ENCODE measurements at regions not wholly inside any gene's neighbourhood (a gene's known extent, or its start where the extent isn't known, plus 50 kb on each side); places are given as distances from the start of the nearest gene placed in this dataset.
"Not testable (repeated sequence)": the region's sequence is repeated elsewhere in the genome, so short reads cannot be mapped to it uniquely, and the experiment has no call there.

DNA sequence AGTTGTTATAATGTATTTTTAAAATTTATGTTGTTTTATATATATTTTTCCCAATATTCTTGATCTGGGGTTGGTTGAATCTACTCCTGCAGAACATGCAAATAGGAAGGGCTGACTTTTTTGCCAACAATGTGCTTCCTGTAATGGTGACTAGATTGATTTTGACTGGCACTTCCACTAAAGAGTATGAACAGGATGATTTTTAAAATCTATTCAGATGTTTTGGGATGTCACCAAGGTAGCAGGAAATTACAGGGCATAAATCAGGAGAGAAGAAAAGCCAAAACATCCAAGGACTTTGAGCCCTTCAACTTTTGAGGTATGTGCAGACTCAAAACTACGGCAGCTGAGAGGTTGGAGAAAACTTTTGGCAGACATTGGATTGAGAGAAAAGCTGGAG lies 1047.6 kb downstream of the SLITRK5 start:
- DNase-seq (ENCODE audit: low spot score): no peak
- in situ Hi-C loops (cut with HindIII; ENCODE audit: low sequenced_read_pairs): no loop called here

- in situ Hi-C loops (cut with HindIII; ENCODE audit: low sequenced_read_pairs): no loop called here
These were observed 1054.9 kb downstream of the SLITRK5 start for GRCh38 chr13:88726075-88726474.

DNA sequence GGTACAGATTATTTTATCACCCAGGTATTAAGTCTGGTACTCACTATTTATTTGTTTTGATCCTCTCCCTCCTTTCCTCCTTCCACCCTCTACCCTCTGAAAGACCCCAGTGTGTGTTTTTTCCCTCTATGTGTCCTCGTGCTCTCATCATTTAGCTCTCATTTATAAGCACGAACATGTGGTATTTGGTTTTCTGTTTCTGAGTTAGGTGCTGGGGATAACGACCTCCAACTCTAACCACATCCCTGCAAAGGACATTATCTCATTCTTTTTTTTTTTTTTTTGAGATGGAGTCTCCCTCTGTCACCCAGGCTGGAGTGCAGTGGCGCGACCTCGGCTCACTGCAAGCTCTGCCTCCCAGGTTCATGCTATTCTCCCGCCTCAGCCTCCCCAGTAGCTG lies 1056.1 kb downstream of the SLITRK5 start:
- DNase-seq (ENCODE audit: low spot score); in situ Hi-C loops (cut with HindIII; ENCODE audit: low sequenced_read_pairs): not testable (repeated sequence)

More at GRCh38 chr13:88726075-88726474, 1054.9 kb downstream of the SLITRK5 start:
- DNase-seq (ENCODE audit: low spot score): no peak

DNA sequence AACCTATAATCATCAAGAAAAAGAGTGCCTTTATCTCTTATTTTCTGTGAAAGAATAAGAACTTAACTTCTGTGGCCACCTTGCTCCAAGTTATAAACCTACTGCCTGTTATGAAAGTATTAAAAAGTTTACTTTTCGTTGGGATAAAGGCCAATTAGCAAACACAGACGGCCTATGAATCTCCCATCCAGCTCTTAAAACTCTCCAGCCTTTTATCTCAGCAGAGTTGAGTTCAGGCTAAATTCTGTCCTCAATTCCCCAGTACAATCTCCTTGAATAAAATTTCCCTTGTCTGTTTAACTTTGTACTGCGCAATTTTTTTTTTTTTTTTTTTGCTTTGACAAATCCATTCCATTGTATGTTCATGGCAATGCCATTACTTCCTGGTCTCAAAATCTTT lies 1058.4 kb downstream of the SLITRK5 start:
- in situ Hi-C loops (cut with HindIII; ENCODE audit: low sequenced_read_pairs): no loop called here
- DNase-seq (ENCODE audit: low spot score): no peak

DNA sequence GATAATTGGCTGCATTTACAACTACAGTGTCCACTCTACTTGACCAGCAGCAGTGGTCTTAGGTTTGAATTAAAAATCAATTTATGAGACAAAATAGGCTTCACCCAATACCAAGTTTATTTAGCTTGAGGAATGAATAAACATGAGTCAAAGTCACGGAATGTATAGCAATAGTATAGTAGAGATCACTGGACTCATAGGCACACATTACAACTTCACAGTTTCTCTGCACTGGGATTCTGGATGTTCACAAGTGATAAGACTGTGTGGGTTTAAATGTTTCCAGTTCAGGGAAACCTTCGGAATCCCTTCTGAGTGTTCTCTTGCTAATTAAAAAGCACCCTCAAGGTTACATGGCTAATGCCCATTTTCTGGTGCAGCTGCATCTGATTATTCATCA lies 1064.9 kb downstream of the SLITRK5 start:
- in situ Hi-C loops (cut with HindIII; ENCODE audit: low sequenced_read_pairs): no loop called here
- DNase-seq (ENCODE audit: low spot score): no peak

DNA sequence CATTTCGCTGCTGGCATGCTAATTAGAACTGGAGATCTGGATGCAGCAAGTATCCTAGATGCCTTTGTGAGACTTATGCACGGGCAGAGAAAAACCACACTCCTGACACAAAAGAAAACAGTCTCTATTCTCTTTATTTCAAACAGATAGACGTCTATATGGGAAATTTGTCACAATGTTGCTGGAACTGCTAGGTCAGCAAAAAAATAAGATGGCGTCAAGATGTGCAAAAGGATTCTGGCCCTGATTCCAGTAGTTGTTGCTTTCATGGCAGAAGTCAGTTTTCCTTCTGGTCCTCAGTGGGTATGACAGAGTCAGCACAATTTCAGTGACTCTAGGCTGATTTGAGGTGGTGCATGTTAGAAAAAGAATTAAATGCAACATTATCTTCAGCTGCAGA lies 1068.0 kb downstream of the SLITRK5 start:
- in situ Hi-C loops (cut with HindIII; ENCODE audit: low sequenced_read_pairs): no loop called here
- DNase-seq (ENCODE audit: low spot score): no peak

GRCh38 chr13:88744289-88744688 lies 1073.1 kb downstream of the SLITRK5 start:
- no peak for DNase-seq (ENCODE audit: low spot score)
- in situ Hi-C loops (cut with HindIII; ENCODE audit: low sequenced_read_pairs): no loop called here

DNA sequence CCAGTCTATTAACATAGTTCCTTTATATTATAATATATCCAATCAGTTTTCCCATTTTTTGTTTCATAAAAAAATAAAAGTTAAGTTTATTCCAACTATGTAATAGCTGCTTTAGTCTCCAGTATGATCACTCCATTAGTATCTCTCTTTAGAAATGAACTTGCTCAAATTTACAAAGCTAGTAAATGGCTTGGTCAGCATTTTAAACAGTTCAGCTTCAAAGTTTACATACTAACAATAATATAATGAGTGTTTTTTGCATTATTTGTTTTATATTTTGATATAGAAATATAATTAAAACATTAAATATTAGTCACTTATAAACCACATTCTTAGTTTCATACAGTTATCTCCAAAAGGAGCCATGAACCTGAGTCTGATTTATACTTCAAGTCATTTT lies 1073.8 kb downstream of the SLITRK5 start:
- in situ Hi-C loops (cut with HindIII; ENCODE audit: low sequenced_read_pairs): no loop called here
- DNase-seq (ENCODE audit: low spot score): no peak

- no peak for DNase-seq (ENCODE audit: low spot score)
- in situ Hi-C loops (cut with HindIII; ENCODE audit: low sequenced_read_pairs): no loop called here
These were observed 1080.9 kb downstream of the SLITRK5 start for GRCh38 chr13:88752041-88752440.

DNA sequence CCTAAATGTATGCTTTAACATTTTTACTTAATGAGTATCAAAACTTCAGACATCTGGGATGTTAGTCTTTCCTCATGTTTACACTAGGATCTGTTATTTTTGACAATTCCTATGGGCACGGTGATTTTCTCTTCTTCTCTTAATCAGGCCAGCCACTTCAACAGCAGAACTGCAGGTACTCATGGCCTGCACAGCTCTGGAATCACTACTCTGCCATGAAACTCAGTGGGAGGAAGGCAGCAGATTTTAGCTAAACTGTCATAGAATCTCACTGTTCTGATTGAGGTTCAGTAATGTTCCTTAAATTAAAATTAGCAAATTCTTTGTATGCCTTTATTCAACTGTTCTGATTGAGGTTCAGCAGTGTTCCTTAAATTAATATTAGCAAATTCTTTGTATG lies 1083.0 kb downstream of the SLITRK5 start:
- no peak for DNase-seq (ENCODE audit: low spot score)
- in situ Hi-C loops (cut with HindIII; ENCODE audit: low sequenced_read_pairs): no loop called here

DNA sequence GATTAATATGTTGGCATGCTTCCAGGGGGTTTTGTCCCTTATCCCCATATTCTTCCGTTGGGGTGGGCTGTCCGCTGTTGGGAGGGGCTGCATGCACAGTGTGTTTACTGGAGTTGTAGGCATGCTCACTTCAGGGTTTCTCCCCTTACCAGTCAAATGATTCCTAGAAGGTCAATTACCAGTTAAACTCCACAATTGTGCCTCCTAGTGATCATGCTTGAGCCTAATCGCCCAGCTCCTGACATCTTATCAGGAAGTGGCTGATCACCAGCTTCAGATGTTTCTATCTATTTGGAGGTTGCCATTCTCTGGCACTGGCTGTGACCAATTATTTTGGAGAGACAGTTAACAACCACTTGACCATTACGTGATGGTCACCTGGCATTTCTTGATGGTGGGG lies 1090.0 kb downstream of the SLITRK5 start:
- in situ Hi-C loops (cut with HindIII; ENCODE audit: low sequenced_read_pairs): no loop called here
- no peak for DNase-seq (ENCODE audit: low spot score)

- in situ Hi-C loops (cut with HindIII; ENCODE audit: low sequenced_read_pairs): no loop called here
These were observed 1092.9 kb downstream of the SLITRK5 start for GRCh38 chr13:88764103-88764502.

GRCh38 chr13:88800505-88800904 lies 1129.3 kb downstream of the SLITRK5 start:
- in situ Hi-C loops (cut with HindIII; ENCODE audit: low sequenced_read_pairs): no loop called here
- no peak for DNase-seq (ENCODE audit: low spot score)

More at GRCh38 chr13:88764103-88764502, 1092.9 kb downstream of the SLITRK5 start:
- no peak for DNase-seq (ENCODE audit: low spot score)

GRCh38 chr13:88801361-88801760 lies 1130.2 kb downstream of the SLITRK5 start:
- in situ Hi-C loops (cut with HindIII; ENCODE audit: low sequenced_read_pairs): no loop called here
- no peak for DNase-seq (ENCODE audit: low spot score)

GRCh38 chr13:88802886-88803285 lies 1131.7 kb downstream of the SLITRK5 start:
- no peak for DNase-seq (ENCODE audit: low spot score)
- in situ Hi-C loops (cut with HindIII; ENCODE audit: low sequenced_read_pairs): no loop called here

DNA sequence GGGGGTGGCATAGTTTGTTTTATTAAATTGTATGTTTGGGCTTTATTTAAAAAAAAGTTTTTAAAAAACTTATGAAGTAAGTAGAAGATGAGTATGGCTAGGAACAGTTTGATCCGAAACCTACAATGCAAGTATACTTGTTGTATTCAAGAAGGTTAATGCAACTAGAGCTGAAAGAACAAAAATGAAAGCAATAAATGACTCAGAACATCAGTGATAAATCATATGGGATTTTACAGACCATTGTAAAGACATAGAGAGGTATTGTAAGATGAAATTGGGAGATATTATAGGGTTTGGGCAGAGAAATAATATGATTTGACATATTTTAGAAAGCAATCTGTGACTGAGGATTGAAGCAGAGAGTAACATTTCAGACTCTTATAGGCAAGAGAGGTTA lies 1135.3 kb downstream of the SLITRK5 start:
- in situ Hi-C loops (cut with HindIII; ENCODE audit: low sequenced_read_pairs): no loop called here

GRCh38 chr13:88817560-88817959 lies 1146.4 kb downstream of the SLITRK5 start:
- no peak for DNase-seq (ENCODE audit: low spot score)
- in situ Hi-C loops (cut with HindIII; ENCODE audit: low sequenced_read_pairs): no loop called here

More for the DNA sequence above, 1135.3 kb downstream of the SLITRK5 start:
- no peak for DNase-seq (ENCODE audit: low spot score)

DNA sequence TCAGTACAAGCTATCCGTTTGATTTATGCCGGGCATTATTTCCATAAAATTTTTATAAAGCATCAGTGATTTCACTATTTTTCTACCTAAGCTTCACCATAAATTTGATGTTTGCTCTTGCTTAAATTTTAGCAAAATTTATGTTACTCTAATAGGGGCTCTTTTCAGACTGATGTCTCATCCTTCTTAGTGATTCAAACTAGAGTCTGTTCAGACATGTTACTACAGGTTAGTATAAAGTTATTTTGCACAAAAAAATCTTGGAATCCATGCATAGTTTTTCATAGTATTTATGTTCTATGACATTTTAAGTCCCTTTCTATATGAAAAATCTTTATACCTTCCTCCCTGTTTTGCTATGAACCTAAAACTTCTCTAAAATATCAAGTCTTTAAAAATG lies 1151.9 kb downstream of the SLITRK5 start:
- in situ Hi-C loops (cut with HindIII; ENCODE audit: low sequenced_read_pairs): no loop called here
- DNase-seq (ENCODE audit: low spot score): no peak

- no peak for DNase-seq (ENCODE audit: low spot score)
- in situ Hi-C loops (cut with HindIII; ENCODE audit: low sequenced_read_pairs): no loop called here
These were observed 1153.0 kb downstream of the SLITRK5 start for GRCh38 chr13:88824218-88824617.

- DNase-seq (ENCODE audit: low spot score): no peak
- in situ Hi-C loops (cut with HindIII; ENCODE audit: low sequenced_read_pairs): no loop called here
These were observed 1168.9 kb downstream of the SLITRK5 start for GRCh38 chr13:88840085-88840484.

DNA sequence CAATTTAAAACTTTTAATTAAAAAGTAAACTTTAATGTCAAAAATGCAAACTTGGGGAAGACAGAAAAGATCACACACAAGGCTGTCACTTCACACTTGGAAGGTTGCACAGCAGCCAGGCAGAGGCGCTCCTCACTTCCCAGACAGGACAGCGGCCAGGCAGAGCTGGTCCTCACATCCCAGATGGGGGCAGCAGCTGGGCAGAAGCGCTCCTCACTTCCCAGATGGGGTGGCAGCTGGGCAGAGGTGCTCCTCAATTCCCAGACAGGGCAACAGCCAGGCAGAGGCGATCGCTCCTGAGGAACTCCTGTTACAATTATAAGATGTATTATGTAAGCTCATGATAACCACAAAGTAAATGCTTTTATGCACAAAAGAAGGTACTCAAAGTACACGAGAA lies 1181.1 kb downstream of the SLITRK5 start:
- in situ Hi-C loops (cut with HindIII; ENCODE audit: low sequenced_read_pairs); DNase-seq (ENCODE audit: low spot score): not testable (repeated sequence)

GRCh38 chr13:88857256-88857655 lies 1186.1 kb downstream of the SLITRK5 start:
- DNase-seq (ENCODE audit: low spot score): no peak
- in situ Hi-C loops (cut with HindIII; ENCODE audit: low sequenced_read_pairs): no loop called here
